Nephron (organoid): ENCODE measurements at regions not wholly inside any gene's neighbourhood (a gene's known extent, or its start where the extent isn't known, plus 50 kb on each side); places are given as distances from the start of the nearest gene placed in this dataset.
A peak's percentile ranks its signal among the peaks of the same experiment; 100 is the strongest.

Experiments used
- H3K27ac Mint-ChIP-seq, 3 experiments: 2 replicates each; pipeline ENCODE4 v1.8.0; 2020; ENCODE audit warnings: mixed read lengths in 3 of 3, mild to moderate bottlenecking in 2 of 3, moderate library complexity in 1 of 3
- H3K27me3 Mint-ChIP-seq: 2 replicates; pipeline ENCODE4 v1.8.0; 2021; ENCODE audit warnings: low read depth, mild to moderate bottlenecking, moderate library complexity, mixed read lengths
- H3K36me3 Mint-ChIP-seq: 2 replicates; pipeline ENCODE4 v1.8.0; 2020; ENCODE audit warnings: low read depth, mixed read lengths
- H3K4me1 Mint-ChIP-seq: 2 replicates; pipeline ENCODE4 v1.8.0; 2020; ENCODE audit warnings: mixed read lengths
- H3K4me3 Mint-ChIP-seq, 3 experiments: 2 replicates each; pipeline ENCODE4 v1.8.0; 2020; ENCODE audit warnings: mild to moderate bottlenecking in 3 of 3, mixed read lengths in 3 of 3, moderate library complexity in 2 of 3
- H3K9me3 Mint-ChIP-seq: 2 replicates; pipeline ENCODE4 v1.8.0; 2020; ENCODE audit warnings: mixed read lengths
- TF ChIP-seq, protein P1 (sequence below), 3 experiments: fragments of 200-600 bp; sonication (generic); IDR thresholded peaks; one replicate each; pipeline ENCODE4 v1.5.0; 2021; ENCODE audit warnings: antibody characterized with exemption in 3 of 3; ENCODE audit not compliant: unreplicated experiment in 3 of 3

GRCh38 chr15:94002041-94002440 lies 229.3 kb upstream of the MCTP2 start:
- no peak overlapping the region for H3K4me3 Mint-ChIP-seq
- H3K27me3 Mint-ChIP-seq = no peaks in the 10 kb centered on the region
- peaks cover 16% of the 10 kb centered on the region for H3K4me1 Mint-ChIP-seq
- no peaks in the 10 kb centered on the region for H3K36me3 Mint-ChIP-seq
- H3K27ac Mint-ChIP-seq = peak overlapping the region in 1 of 3 experiments; percentile 31
- no peaks in the 10 kb centered on the region for H3K9me3 Mint-ChIP-seq
- TF ChIP-seq, protein P1, sequence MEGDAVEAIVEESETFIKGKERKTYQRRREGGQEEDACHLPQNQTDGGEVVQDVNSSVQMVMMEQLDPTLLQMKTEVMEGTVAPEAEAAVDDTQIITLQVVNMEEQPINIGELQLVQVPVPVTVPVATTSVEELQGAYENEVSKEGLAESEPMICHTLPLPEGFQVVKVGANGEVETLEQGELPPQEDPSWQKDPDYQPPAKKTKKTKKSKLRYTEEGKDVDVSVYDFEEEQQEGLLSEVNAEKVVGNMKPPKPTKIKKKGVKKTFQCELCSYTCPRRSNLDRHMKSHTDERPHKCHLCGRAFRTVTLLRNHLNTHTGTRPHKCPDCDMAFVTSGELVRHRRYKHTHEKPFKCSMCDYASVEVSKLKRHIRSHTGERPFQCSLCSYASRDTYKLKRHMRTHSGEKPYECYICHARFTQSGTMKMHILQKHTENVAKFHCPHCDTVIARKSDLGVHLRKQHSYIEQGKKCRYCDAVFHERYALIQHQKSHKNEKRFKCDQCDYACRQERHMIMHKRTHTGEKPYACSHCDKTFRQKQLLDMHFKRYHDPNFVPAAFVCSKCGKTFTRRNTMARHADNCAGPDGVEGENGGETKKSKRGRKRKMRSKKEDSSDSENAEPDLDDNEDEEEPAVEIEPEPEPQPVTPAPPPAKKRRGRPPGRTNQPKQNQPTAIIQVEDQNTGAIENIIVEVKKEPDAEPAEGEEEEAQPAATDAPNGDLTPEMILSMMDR (IDR thresholded peaks at IDR 0.05; ENCODE audit: unreplicated experiment in 3 of 3) = no peak

GRCh38 chr15:94001255-94001801 lies 230.0 kb upstream of the MCTP2 start:
- Mint-ChIP-seq H3K27ac (peak overlapping the region; percentile 31 to 33 (median 33)), H3K9me3 (no peaks in the 10 kb centered on the region), H3K4me3 (no peak overlapping the region), H3K4me1 (peaks cover 16% of the 10 kb centered on the region), H3K27me3 (no peaks in the 10 kb centered on the region), H3K36me3 (no peaks in the 10 kb centered on the region)
- TF ChIP-seq, protein P1 (IDR thresholded peaks at IDR 0.05; ENCODE audit: unreplicated experiment in 3 of 3) = no peak

DNA sequence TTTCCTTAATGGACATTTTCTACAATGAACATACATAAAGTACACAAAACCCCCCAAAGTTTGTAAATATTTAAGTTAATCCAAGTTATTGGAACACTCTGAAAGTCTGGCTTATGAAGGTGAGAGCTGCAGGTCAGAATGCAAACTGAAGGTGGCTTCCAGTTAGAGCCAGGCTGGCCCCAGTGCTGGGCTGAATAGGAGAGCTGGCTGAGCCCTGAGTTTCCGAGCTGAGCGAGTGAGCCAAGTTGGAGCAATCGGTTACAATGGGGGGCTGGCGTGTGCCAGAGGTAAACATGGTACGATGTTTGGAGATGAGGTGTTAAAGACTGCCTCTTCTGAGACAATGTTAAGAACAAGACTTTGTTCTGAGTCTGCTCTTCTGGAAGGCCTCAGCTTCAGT lies 230.8 kb upstream of the MCTP2 start:
- Mint-ChIP-seq H3K36me3 (no peaks in the 10 kb centered on the region), H3K4me3 (no peak overlapping the region), H3K27ac (peak overlapping the region in 2 of 3 experiments; percentile 26 to 31), H3K27me3 (peaks cover 1% of the 10 kb centered on the region), H3K4me1 (peaks cover 19% of the 10 kb centered on the region), H3K9me3 (no peaks in the 10 kb centered on the region)
- TF ChIP-seq, protein P1 (IDR thresholded peaks at IDR 0.05; ENCODE audit: unreplicated experiment in 3 of 3) = no peak

- no peaks in the 10 kb centered on the region for H3K9me3 Mint-ChIP-seq
- no peak overlapping the region for H3K4me3 Mint-ChIP-seq
- TF ChIP-seq, protein P1 (IDR thresholded peaks at IDR 0.05; ENCODE audit: unreplicated experiment in 3 of 3) = peak; percentile 68 to 82 (median 76)
- H3K27me3 Mint-ChIP-seq = peaks cover 5% of the 10 kb centered on the region
- H3K4me1 Mint-ChIP-seq = peaks cover 33% of the 10 kb centered on the region
- no peak overlapping the region for H3K27ac Mint-ChIP-seq
- H3K36me3 Mint-ChIP-seq = no peaks in the 10 kb centered on the region
These were observed 234.2 kb upstream of the MCTP2 start for GRCh38 chr15:93997071-93997658.

DNA sequence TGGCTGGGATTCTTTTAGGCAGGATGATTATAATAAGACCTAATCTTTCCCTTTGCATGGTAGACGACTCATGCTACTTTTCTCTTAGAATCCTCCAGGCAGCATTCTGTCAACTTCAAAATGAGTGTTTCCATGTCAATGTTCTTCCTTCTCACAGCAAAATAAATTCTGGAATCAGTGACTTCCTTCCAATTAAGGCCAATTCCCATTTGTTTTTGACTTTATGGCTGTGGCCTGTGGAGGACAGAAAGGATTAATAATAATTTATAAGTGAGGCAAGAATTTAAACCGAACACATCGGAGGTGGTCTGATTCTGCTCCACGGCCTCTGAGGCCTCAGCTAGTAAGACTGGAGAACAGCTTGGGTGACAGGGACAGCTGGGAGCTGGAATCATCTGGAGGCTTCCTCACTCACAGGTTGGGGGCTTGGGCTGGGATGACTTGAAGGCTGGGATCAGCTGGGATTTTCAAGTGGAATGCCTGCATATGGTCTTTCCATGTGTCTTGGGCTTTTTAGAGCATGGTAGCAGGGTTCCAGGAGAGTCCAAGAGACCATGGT lies 241.8 kb upstream of the MCTP2 start:
- Mint-ChIP-seq H3K27ac (peak overlapping the region; percentile 5 to 59 (median 25)), H3K36me3 (no peaks in the 10 kb centered on the region), H3K9me3 (no peaks in the 10 kb centered on the region), H3K4me3 (no peak overlapping the region), H3K27me3 (peaks cover 3% of the 10 kb centered on the region), H3K4me1 (peaks cover 36% of the 10 kb centered on the region)
- TF ChIP-seq, protein P1 (IDR thresholded peaks at IDR 0.05; ENCODE audit: unreplicated experiment in 3 of 3) = no peak

DNA sequence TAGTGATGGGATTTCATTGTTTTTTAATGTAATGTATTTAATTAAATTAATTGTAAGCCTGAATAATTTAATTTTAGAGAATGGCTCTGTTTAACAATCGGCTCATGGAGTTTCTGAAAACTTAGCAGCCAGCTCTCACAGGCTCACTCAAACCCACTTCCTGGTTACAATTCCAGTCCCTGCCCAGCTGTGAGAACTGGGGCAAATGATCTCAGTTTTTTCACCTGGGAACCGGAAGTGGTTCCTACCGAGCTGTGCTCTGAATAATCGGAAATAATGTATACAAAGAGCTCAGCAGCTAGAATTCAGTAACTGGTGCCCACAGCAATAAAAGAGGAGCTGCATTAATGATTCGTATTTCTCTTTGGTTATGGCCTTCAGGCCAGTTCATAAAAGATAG lies 244.3 kb upstream of the MCTP2 start:
- no peaks in the 10 kb centered on the region for H3K9me3 Mint-ChIP-seq
- no peak overlapping the region for H3K27ac Mint-ChIP-seq
- H3K36me3 Mint-ChIP-seq = no peaks in the 10 kb centered on the region
- H3K4me1 Mint-ChIP-seq = peaks cover 50% of the 10 kb centered on the region
- TF ChIP-seq, protein P1 (IDR thresholded peaks at IDR 0.05; ENCODE audit: unreplicated experiment in 3 of 3) = no peak
- H3K27me3 Mint-ChIP-seq = peaks cover 3% of the 10 kb centered on the region
- H3K4me3 Mint-ChIP-seq = no peak overlapping the region
